GM23338 (cell line): ENCODE measurements at regions not wholly inside any gene's neighbourhood (a gene's known extent, or its start where the extent isn't known, plus 50 kb on each side); places are given as distances from the start of the nearest gene placed in this dataset.

Experiments used
- EZH2 ChIP-seq: fragments of 200-600 bp; sonication (generic); IDR thresholded peaks from one replicate; pipeline ENCODE4 v1.8.0; 2017; ENCODE audit warnings: antibody characterized with exemption, mild to moderate bottlenecking, low read depth; ENCODE audit not compliant: unreplicated experiment
- EZH2phosphoT487 ChIP-seq: fragments of 200-600 bp; sonication (generic); IDR thresholded peaks from one replicate; pipeline ENCODE4 v1.8.1; 2018; ENCODE audit warnings: antibody characterized with exemption; ENCODE audit not compliant: unreplicated experiment
- NANOG ChIP-seq: IDR thresholded peaks from 2 replicates; pipeline ENCODE4 v1.6.1; 2016; ENCODE audit warnings: antibody characterized with exemption, borderline replicate concordance
- POLR2AphosphoS5 ChIP-seq: IDR thresholded peaks from 2 replicates; pipeline ENCODE4 v1.6.1; 2016; ENCODE audit warnings: antibody characterized with exemption, low read depth
- TF ChIP-seq, protein P1 (sequence below), 2 experiments: fragments of 200-600 bp in 1 of 2; sonication (generic) in 1 of 2; conservative IDR thresholded peaks; 2 replicates each; pipeline versions ENCODE4 v1.5.1 to v1.6.1; 2016 to 2017; ENCODE audit warnings: antibody characterized with exemption in 2 of 2, low read depth in 2 of 2, mild to moderate bottlenecking in 2 of 2, moderate library complexity in 1 of 2

DNA sequence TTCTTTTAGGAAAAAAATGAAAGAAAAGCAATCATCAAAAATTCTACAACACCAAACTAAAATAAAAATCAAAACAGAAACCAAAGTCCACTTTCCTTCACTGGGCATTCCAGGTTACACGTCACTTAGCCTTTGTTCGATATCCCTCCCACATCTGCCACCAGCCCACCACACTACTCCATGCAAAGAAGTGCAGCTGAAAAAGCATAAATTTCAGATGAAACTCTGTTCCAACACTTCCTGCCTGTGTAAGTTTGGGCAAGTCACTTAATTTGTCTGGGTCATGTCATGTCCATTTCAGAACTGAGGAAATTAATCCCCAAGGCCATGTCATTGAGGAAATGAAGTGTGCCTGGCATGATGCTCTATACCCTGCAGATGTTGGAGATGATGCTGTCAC lies 354.3 kb upstream of the USP24 start:
- TF ChIP-seq, protein P1, sequence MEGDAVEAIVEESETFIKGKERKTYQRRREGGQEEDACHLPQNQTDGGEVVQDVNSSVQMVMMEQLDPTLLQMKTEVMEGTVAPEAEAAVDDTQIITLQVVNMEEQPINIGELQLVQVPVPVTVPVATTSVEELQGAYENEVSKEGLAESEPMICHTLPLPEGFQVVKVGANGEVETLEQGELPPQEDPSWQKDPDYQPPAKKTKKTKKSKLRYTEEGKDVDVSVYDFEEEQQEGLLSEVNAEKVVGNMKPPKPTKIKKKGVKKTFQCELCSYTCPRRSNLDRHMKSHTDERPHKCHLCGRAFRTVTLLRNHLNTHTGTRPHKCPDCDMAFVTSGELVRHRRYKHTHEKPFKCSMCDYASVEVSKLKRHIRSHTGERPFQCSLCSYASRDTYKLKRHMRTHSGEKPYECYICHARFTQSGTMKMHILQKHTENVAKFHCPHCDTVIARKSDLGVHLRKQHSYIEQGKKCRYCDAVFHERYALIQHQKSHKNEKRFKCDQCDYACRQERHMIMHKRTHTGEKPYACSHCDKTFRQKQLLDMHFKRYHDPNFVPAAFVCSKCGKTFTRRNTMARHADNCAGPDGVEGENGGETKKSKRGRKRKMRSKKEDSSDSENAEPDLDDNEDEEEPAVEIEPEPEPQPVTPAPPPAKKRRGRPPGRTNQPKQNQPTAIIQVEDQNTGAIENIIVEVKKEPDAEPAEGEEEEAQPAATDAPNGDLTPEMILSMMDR (conservative IDR thresholded peaks at IDR 0.05; ENCODE audit: low read depth in 2 of 2), result no peak
- TF ChIP-seq POLR2AphosphoS5, result no peak
- TF ChIP-seq NANOG, result no peak
- no peak for TF ChIP-seq EZH2phosphoT487
- no peak for TF ChIP-seq EZH2
